Fibroblast of lung (primary cell): ENCODE measurements at regions not wholly inside any gene's neighbourhood (a gene's known extent, or its start where the extent isn't known, plus 50 kb on each side); places are given as distances from the start of the nearest gene placed in this dataset.

Experiments
- DNase-seq, 2 donors: peaks; one replicate each; pipeline versions ENCODE4 v3.0.0 to v3.0.0-alpha.2; 2010; ENCODE audit warnings: low read depth in 2 of 2
- H2AFZ ChIP-seq: 2 replicates; pipeline ENCODE4 v1.5.1; 2012; ENCODE audit warnings: low read length, control low read depth, inconsistent platforms
- H3K27ac ChIP-seq: 2 replicates; pipeline ENCODE4 v1.5.1; 2011; ENCODE audit warnings: low read length, control low read depth; ENCODE audit not compliant: insufficient read depth
- H3K27me3 ChIP-seq: 2 replicates; pipeline ENCODE4 v1.5.1; 2011; ENCODE audit warnings: mild to moderate bottlenecking, low read length; ENCODE audit not compliant: control insufficient read depth, insufficient read depth
- H3K36me3 ChIP-seq: 2 replicates; pipeline ENCODE4 v1.5.1; 2011; ENCODE audit warnings: low read length; ENCODE audit not compliant: control insufficient read depth, insufficient read depth
- H3K4me1 ChIP-seq: 2 replicates; pipeline ENCODE4 v1.5.1; 2011; ENCODE audit warnings: low read length; ENCODE audit not compliant: control insufficient read depth, insufficient read depth; ENCODE audit errors: extremely low read depth
- H3K4me2 ChIP-seq: 2 replicates; pipeline ENCODE4 v1.5.1; 2011; ENCODE audit warnings: low read length, control low read depth; ENCODE audit not compliant: insufficient read depth; ENCODE audit errors: extremely low read depth
- H3K4me3 ChIP-seq, 4 experiments: fragments of 200-600 bp in 1 of 4; sonication (generic) in 1 of 4; replicated peaks in 1 of 4; 2 replicates each; pipeline ENCODE4 v1.5.1; 2011 to 2016; ENCODE audit warnings: low read length in 4 of 4, low read depth in 3 of 4, mild to moderate bottlenecking in 3 of 4, control low read depth in 2 of 4, inconsistent platforms in 1 of 4, mixed read lengths in 1 of 4; ENCODE audit not compliant: insufficient read depth in 1 of 4; ENCODE audit errors: control extremely low read depth in 1 of 4
- H3K79me2 ChIP-seq: 2 replicates; pipeline ENCODE4 v1.5.1; 2012; ENCODE audit warnings: mild to moderate bottlenecking, low read length, inconsistent platforms; ENCODE audit not compliant: control insufficient read depth, insufficient read depth
- H3K9ac ChIP-seq: 2 replicates; pipeline ENCODE4 v1.5.1; 2011; ENCODE audit warnings: mild to moderate bottlenecking, low read length, control low read depth; ENCODE audit not compliant: insufficient read depth
- H3K9me3 ChIP-seq: 2 replicates; pipeline ENCODE4 v1.5.1; 2012; ENCODE audit warnings: low read depth, low read length; ENCODE audit not compliant: control insufficient read depth, insufficient read depth
- H4K20me1 ChIP-seq: 2 replicates; pipeline ENCODE4 v1.5.1; 2011; ENCODE audit warnings: low read length; ENCODE audit not compliant: control insufficient read depth, insufficient read depth; ENCODE audit errors: extremely low read depth
- CTCF ChIP-seq, 2 donors: IDR thresholded peaks in 1 of 2; conservative IDR thresholded peaks in 1 of 2; 1 replicate in 1 of 2; 2 replicates in 1 of 2; pipeline ENCODE4 v1.5.1; 2011 to 2012; ENCODE audit warnings: low read length in 2 of 2, control low read depth in 1 of 2, inconsistent platforms in 1 of 2, low read depth in 1 of 2, mild to moderate bottlenecking in 1 of 2
- EZH2 ChIP-seq: IDR thresholded peaks from 2 replicates; pipeline ENCODE4 v1.5.1; 2012; ENCODE audit warnings: low read length, control low read depth, mild to moderate bottlenecking; ENCODE audit errors: missing control alignments

- no peaks in the 10 kb centered on the region for H3K9me3 ChIP-seq
- H3K4me2 ChIP-seq, result no peak overlapping the region
- TF ChIP-seq CTCF (conservative IDR thresholded peaks at IDR 0.05 in 1 of 2, IDR thresholded peaks at IDR 0.05 in 1 of 2; ENCODE audit: low read depth in 1 of 2, low read length in 2 of 2) (no peak), EZH2 (no peak)
- peak in 1 of 2 donors; percentile 51 for DNase-seq
- no peaks in the 10 kb centered on the region for H3K27me3 ChIP-seq
- H3K36me3 ChIP-seq, result no peaks in the 10 kb centered on the region
- no peaks in the 10 kb centered on the region for H4K20me1 ChIP-seq
- H3K27ac ChIP-seq, result no peak overlapping the region
- no peaks in the 10 kb centered on the region for H3K79me2 ChIP-seq
- no peaks in the 10 kb centered on the region for H3K4me1 ChIP-seq
- H3K4me3 ChIP-seq, result no peak overlapping the region
- no peak overlapping the region for H2AFZ ChIP-seq
- H3K9ac ChIP-seq, result no peak overlapping the region
Observed at GRCh38 chr10:52871191-52871843, 98.7 kb upstream of the MBL2 start.

- H3K27me3 ChIP-seq, result no peaks in the 10 kb centered on the region
- H2AFZ ChIP-seq, result no peak overlapping the region
- H3K79me2 ChIP-seq, result no peaks in the 10 kb centered on the region
- H3K36me3 ChIP-seq, result no peaks in the 10 kb centered on the region
- H3K4me2 ChIP-seq, result no peak overlapping the region
- no peak for DNase-seq
- no peak overlapping the region for H3K9ac ChIP-seq
- no peak overlapping the region for H3K4me3 ChIP-seq
- no peak overlapping the region for H3K27ac ChIP-seq
- TF ChIP-seq CTCF (conservative IDR thresholded peaks at IDR 0.05 in 1 of 2, IDR thresholded peaks at IDR 0.05 in 1 of 2; ENCODE audit: low read depth in 1 of 2, low read length in 2 of 2) (no peak), EZH2 (no peak)
- H3K9me3 ChIP-seq, result no peaks in the 10 kb centered on the region
- H3K4me1 ChIP-seq, result no peaks in the 10 kb centered on the region
- H4K20me1 ChIP-seq, result no peaks in the 10 kb centered on the region
Observed at GRCh38 chr10:52870562-52870961, 98.0 kb upstream of the MBL2 start.

GRCh38 chr10:52869864-52870263 is 97.3 kb upstream of the MBL2 start:
- Histone ChIP-seq H3K27ac (no peak overlapping the region), H2AFZ (no peak overlapping the region), H3K4me2 (no peak overlapping the region), H3K4me3 (no peak overlapping the region), H3K9ac (no peak overlapping the region), H3K36me3 (no peaks in the 10 kb centered on the region), H4K20me1 (no peaks in the 10 kb centered on the region), H3K79me2 (no peaks in the 10 kb centered on the region), H3K27me3 (no peaks in the 10 kb centered on the region), H3K9me3 (no peaks in the 10 kb centered on the region), H3K4me1 (peaks cover 4% of the 10 kb centered on the region)
- no peak for DNase-seq
- no peak for TF ChIP-seq CTCF (conservative IDR thresholded peaks at IDR 0.05 in 1 of 2, IDR thresholded peaks at IDR 0.05 in 1 of 2; ENCODE audit: low read depth in 1 of 2, low read length in 2 of 2)
- TF ChIP-seq EZH2, result no peak
